ENCODE measurements at regions not wholly inside any gene's neighbourhood (a gene's known extent, or its start where the extent isn't known, plus 50 kb on each side); places are given as distances from the start of the nearest gene placed in this dataset.

- Histone ChIP-seq H3K4me3 (ENCODE audit: low read depth, low read length) (no peak overlapping the region), H3K36me3 (ENCODE audit: control insufficient read depth in 2 of 2, insufficient read depth in 1 of 2, low read length in 2 of 2) (no peaks in the 10 kb centered on the region), H3K27ac (ENCODE audit: extremely low read depth, low read depth, low read length) (no peak overlapping the region), H3K9me3 (ENCODE audit: control insufficient read depth, insufficient read depth, low read depth, low read length) (no peaks in the 10 kb centered on the region), H3K4me1 (ENCODE audit: control insufficient read depth, insufficient read depth, low read length) (no peaks in the 10 kb centered on the region)
- no peak for TF ChIP-seq ZNF16 (tag by site-specific recombination; IDR thresholded peaks at IDR 0.05; ENCODE audit: low read depth)
- no peak for TF ChIP-seq ZBTB49 (tag by site-specific recombination; IDR thresholded peaks at IDR 0.05; ENCODE audit: low read depth)
- no peak for TF ChIP-seq SP7 (tag by site-specific recombination; IDR thresholded peaks at IDR 0.05)
- TF ChIP-seq ZNF600 (tag by site-specific recombination; IDR thresholded peaks at IDR 0.05): no peak
- no peak for TF ChIP-seq ZNF549 (tag by site-specific recombination; IDR thresholded peaks at IDR 0.05)
- TF ChIP-seq ZFHX2 (tag by site-specific recombination; conservative IDR thresholded peaks at IDR 0.05): no peak
- TF ChIP-seq SCRT1 (tag by site-specific recombination; IDR thresholded peaks at IDR 0.05; ENCODE audit: borderline replicate concordance): no peak
- ChIA-PET CTCF (interaction anchor here (0.7 kb wide), 1 partner anchor 8 kb away, joined by 4 read pairs; no protein-coding TSS in a partner anchor), POLR2A (no interaction called here)
These were observed 113.4 kb downstream of the PJA1 start for GRCh38 chrX:69051901-69052300.

- Histone ChIP-seq H3K4me1 (ENCODE audit: control insufficient read depth, insufficient read depth, low read length) (no peaks in the 10 kb centered on the region), H3K4me3 (ENCODE audit: low read depth, low read length) (no peak overlapping the region), H3K36me3 (ENCODE audit: control insufficient read depth in 2 of 2, insufficient read depth in 1 of 2, low read length in 2 of 2) (no peaks in the 10 kb centered on the region), H3K9me3 (ENCODE audit: control insufficient read depth, insufficient read depth, low read depth, low read length) (peaks cover 3% of the 10 kb centered on the region; the same call in 1 of the 2 replicates), H3K27ac (ENCODE audit: extremely low read depth, low read depth, low read length) (no peak overlapping the region)
- ChIA-PET POLR2A (no interaction called here), CTCF (interaction anchor here (0.5 kb wide), 1 partner anchor 1977 kb away, joined by 6 read pairs; no protein-coding TSS in a partner anchor)
- TF ChIP-seq ZNF555 (tag by site-specific recombination; conservative IDR thresholded peaks at IDR 0.05) (no peak), ZNF214 (tag by site-specific recombination; IDR thresholded peaks at IDR 0.05; ENCODE audit: borderline replicate concordance) (no peak), ZNF548 (tag by site-specific recombination; IDR thresholded peaks at IDR 0.05) (no peak), ZNF670 (tag by site-specific recombination; IDR thresholded peaks at IDR 0.05; ENCODE audit: low read depth) (no peak)
These were observed 115.0 kb downstream of the PJA1 start for GRCh38 chrX:69050051-69050765.

- no peak overlapping the region for H3K27ac ChIP-seq (ENCODE audit: extremely low read depth, low read depth, low read length)
- CTCF ChIA-PET: interaction anchor here (0.9 kb wide), 1 partner anchor 219 kb away, joined by 4 read pairs; no protein-coding TSS in a partner anchor
- peaks cover 12% of the 10 kb centered on the region for H3K9me3 ChIP-seq (ENCODE audit: control insufficient read depth, insufficient read depth, low read depth, low read length)
- H3K36me3 ChIP-seq (ENCODE audit: control insufficient read depth in 2 of 2, insufficient read depth in 1 of 2, low read length in 2 of 2): no peaks in the 10 kb centered on the region
- POLR2A ChIA-PET: interaction anchor here (0.6 to 1.3 kb wide), 2 partner anchors 218 to 1866 kb away, joined by 3 read pairs; partner anchors contain the start of gene EFNB1
- no peak for TF ChIP-seq HOXD13 (CRISPR knock-in tag; IDR thresholded peaks at IDR 0.05; ENCODE audit: borderline replicate concordance)
- no peak for TF ChIP-seq ZNF837 (tag by site-specific recombination; IDR thresholded peaks at IDR 0.05)
- TF ChIP-seq RBAK (tag by site-specific recombination; IDR thresholded peaks at IDR 0.05): no peak
- TF ChIP-seq ZNF324 (tag by site-specific recombination; IDR thresholded peaks at IDR 0.05): no peak
- TF ChIP-seq, protein P1, sequence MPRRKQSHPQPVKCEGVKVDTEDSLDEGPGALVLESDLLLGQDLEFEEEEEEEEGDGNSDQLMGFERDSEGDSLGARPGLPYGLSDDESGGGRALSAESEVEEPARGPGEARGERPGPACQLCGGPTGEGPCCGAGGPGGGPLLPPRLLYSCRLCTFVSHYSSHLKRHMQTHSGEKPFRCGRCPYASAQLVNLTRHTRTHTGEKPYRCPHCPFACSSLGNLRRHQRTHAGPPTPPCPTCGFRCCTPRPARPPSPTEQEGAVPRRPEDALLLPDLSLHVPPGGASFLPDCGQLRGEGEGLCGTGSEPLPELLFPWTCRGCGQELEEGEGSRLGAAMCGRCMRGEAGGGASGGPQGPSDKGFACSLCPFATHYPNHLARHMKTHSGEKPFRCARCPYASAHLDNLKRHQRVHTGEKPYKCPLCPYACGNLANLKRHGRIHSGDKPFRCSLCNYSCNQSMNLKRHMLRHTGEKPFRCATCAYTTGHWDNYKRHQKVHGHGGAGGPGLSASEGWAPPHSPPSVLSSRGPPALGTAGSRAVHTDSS (tag by site-specific recombination; IDR thresholded peaks at IDR 0.05): no peak
- no peak for TF ChIP-seq ZSCAN30 (tag by site-specific recombination; IDR thresholded peaks at IDR 0.05)
- TF ChIP-seq ZNF48 (tag by site-specific recombination; IDR thresholded peaks at IDR 0.05): no peak
- TF ChIP-seq KLF9 (tag by site-specific recombination; IDR thresholded peaks at IDR 0.05; ENCODE audit: low read depth): no peak
- TF ChIP-seq, protein P2, sequence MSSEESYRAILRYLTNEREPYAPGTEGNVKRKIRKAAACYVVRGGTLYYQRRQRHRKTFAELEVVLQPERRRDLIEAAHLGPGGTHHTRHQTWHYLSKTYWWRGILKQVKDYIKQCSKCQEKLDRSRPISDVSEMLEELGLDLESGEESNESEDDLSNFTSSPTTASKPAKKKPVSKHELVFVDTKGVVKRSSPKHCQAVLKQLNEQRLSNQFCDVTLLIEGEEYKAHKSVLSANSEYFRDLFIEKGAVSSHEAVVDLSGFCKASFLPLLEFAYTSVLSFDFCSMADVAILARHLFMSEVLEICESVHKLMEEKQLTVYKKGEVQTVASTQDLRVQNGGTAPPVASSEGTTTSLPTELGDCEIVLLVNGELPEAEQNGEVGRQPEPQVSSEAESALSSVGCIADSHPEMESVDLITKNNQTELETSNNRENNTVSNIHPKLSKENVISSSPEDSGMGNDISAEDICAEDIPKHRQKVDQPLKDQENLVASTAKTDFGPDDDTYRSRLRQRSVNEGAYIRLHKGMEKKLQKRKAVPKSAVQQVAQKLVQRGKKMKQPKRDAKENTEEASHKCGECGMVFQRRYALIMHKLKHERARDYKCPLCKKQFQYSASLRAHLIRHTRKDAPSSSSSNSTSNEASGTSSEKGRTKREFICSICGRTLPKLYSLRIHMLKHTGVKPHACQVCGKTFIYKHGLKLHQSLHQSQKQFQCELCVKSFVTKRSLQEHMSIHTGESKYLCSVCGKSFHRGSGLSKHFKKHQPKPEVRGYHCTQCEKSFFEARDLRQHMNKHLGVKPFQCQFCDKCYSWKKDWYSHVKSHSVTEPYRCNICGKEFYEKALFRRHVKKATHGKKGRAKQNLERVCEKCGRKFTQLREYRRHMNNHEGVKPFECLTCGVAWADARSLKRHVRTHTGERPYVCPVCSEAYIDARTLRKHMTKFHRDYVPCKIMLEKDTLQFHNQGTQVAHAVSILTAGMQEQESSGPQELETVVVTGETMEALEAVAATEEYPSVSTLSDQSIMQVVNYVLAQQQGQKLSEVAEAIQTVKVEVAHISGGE (tag by site-specific recombination; conservative IDR thresholded peaks at IDR 0.05; ENCODE audit: low read depth): no peak
- no peak for TF ChIP-seq ZNF658 (tag by site-specific recombination; IDR thresholded peaks at IDR 0.05)
- TF ChIP-seq ZNF510 (tag by site-specific recombination; IDR thresholded peaks at IDR 0.05; ENCODE audit: insufficient replicate concordance): no peak
- no peak for TF ChIP-seq ZNF2 (tag by site-specific recombination; IDR thresholded peaks at IDR 0.05)
- TF ChIP-seq WT1 (tag by site-specific recombination; IDR thresholded peaks at IDR 0.05): no peak
- TF ChIP-seq KLF8 (tag by site-specific recombination; IDR thresholded peaks at IDR 0.05): no peak
- TF ChIP-seq SCRT1 (tag by site-specific recombination; IDR thresholded peaks at IDR 0.05; ENCODE audit: borderline replicate concordance): no peak
- no peak overlapping the region for H3K4me3 ChIP-seq (ENCODE audit: low read depth, low read length)
- H3K4me1 ChIP-seq (ENCODE audit: control insufficient read depth, insufficient read depth, low read length): no peaks in the 10 kb centered on the region
These were observed 118.2 kb downstream of the PJA1 start for GRCh38 chrX:69046996-69047490.

Data from HEK293 (cell line).